CD14-positive monocyte (primary cell): ENCODE measurements at regions not wholly inside any gene's neighbourhood (a gene's known extent, or its start where the extent isn't known, plus 50 kb on each side); places are given as distances from the start of the nearest gene placed in this dataset.

ENCODE experiments used
- DNase-seq, 3 donors: peaks; one replicate each; pipeline ENCODE4 v3.0.0-alpha.2; 2011 to 2022
- H2AFZ ChIP-seq: 2 replicates; pipeline ENCODE4 v1.6.0; 2012; ENCODE audit warnings: mild to moderate bottlenecking, low read depth, low read length, inconsistent platforms; ENCODE audit not compliant: insufficient read depth, poor library complexity, severe bottlenecking
- H3K27ac ChIP-seq, 2 donors: 1 replicate in 1 of 2; 2 replicates in 1 of 2; pipeline ENCODE4 v1.5.1; 2012 to 2013; ENCODE audit warnings: low read length in 2 of 2, control low read depth in 1 of 2, inconsistent platforms in 1 of 2, low read depth in 1 of 2, mild to moderate bottlenecking in 1 of 2
- H3K27me3 ChIP-seq, 2 donors: one replicate each; pipeline versions ENCODE4 v1.6.0 to v1.6.1; 2011 to 2013; ENCODE audit warnings: low read length in 2 of 2; ENCODE audit not compliant: control insufficient read depth in 2 of 2, insufficient read depth in 2 of 2
- H3K36me3 ChIP-seq, 2 donors: replicated peaks in 1 of 2; 1 replicate in 1 of 2; 2 replicates in 1 of 2; pipeline versions ENCODE4 v1.5.1 to v1.6.1; 2012 to 2013; ENCODE audit warnings: low read length in 2 of 2, control low read depth in 1 of 2, inconsistent platforms in 1 of 2, mild to moderate bottlenecking in 1 of 2; ENCODE audit not compliant: insufficient read depth in 2 of 2, control insufficient read depth in 1 of 2
- H3K4me1 ChIP-seq, 2 donors: 1 replicate in 1 of 2; 2 replicates in 1 of 2; pipeline versions ENCODE4 v1.5.1 to v1.6.1; 2012 to 2013; ENCODE audit warnings: low read length in 2 of 2, control low read depth in 1 of 2, inconsistent platforms in 1 of 2, mild to moderate bottlenecking in 1 of 2, moderate library complexity in 1 of 2; ENCODE audit not compliant: insufficient read depth in 2 of 2, control insufficient read depth in 1 of 2
- H3K4me2 ChIP-seq: replicated peaks from 2 replicates; pipeline ENCODE3; 2012; ENCODE audit warnings: low read length, moderate library complexity, mild to moderate bottlenecking; ENCODE audit not compliant: poor library complexity, severe bottlenecking; ENCODE audit errors: extremely low read depth
- H3K4me3 ChIP-seq, 3 experiments: fragments of 200-600 bp in 1 of 3; sonication (generic) in 1 of 3; replicated peaks in 1 of 3; 1 replicate in 2 of 3; 2 replicates in 1 of 3; pipeline ENCODE4 v1.5.1; 2011 to 2013; ENCODE audit warnings: low read length in 3 of 3, mild to moderate bottlenecking in 3 of 3, control low read depth in 2 of 3, low read depth in 2 of 3, inconsistent platforms in 1 of 3, moderate library complexity in 1 of 3
- H3K79me2 ChIP-seq: 2 replicates; pipeline ENCODE4 v1.6.0; 2012; ENCODE audit warnings: mild to moderate bottlenecking, control low read depth, inconsistent platforms, low read length, moderate library complexity; ENCODE audit not compliant: insufficient read depth
- H3K9ac ChIP-seq: 2 replicates; pipeline ENCODE4 v1.6.0; 2017; ENCODE audit warnings: low read length, mild to moderate bottlenecking; ENCODE audit not compliant: insufficient read depth, poor library complexity, severe bottlenecking
- H3K9me3 ChIP-seq, 2 donors: replicated peaks in 1 of 2; 1 replicate in 1 of 2; 2 replicates in 1 of 2; pipeline versions ENCODE4 v1.5.1 to v1.6.1; 2012 to 2013; ENCODE audit warnings: low read length in 2 of 2, control low read depth in 1 of 2; ENCODE audit not compliant: control insufficient read depth in 1 of 2, insufficient read depth in 1 of 2
- H4K20me1 ChIP-seq: 2 replicates; pipeline ENCODE4 v1.6.0; 2012; ENCODE audit warnings: mild to moderate bottlenecking, low read length, control low read depth, moderate library complexity; ENCODE audit not compliant: insufficient read depth
- H3K27ac Mint-ChIP-seq, 7 donors: one replicate each; pipeline ENCODE4 v1.8.0; 2020; ENCODE audit warnings: mild to moderate bottlenecking in 7 of 7, mixed read lengths in 7 of 7, moderate library complexity in 6 of 7, inconsistent platforms in 2 of 7
- H3K27me3 Mint-ChIP-seq, 3 donors: one replicate each; pipeline ENCODE4 v1.8.0; 2021 to 2022; ENCODE audit warnings: low read depth in 3 of 3, mild to moderate bottlenecking in 3 of 3, mixed read lengths in 3 of 3, moderate library complexity in 3 of 3, inconsistent platforms in 1 of 3
- H3K36me3 Mint-ChIP-seq, 2 donors: one replicate each; pipeline ENCODE4 v1.8.0; 2020; ENCODE audit warnings: mixed read lengths in 2 of 2, inconsistent platforms in 1 of 2, mild to moderate bottlenecking in 1 of 2
- H3K4me1 Mint-ChIP-seq: one replicate; pipeline ENCODE4 v1.8.0; 2020; ENCODE audit warnings: mild to moderate bottlenecking, mixed read lengths
- H3K4me3 Mint-ChIP-seq, 2 donors: one replicate each; pipeline ENCODE4 v1.8.0; 2020; ENCODE audit warnings: mild to moderate bottlenecking in 2 of 2, mixed read lengths in 2 of 2, moderate library complexity in 1 of 2
- H3K9me3 Mint-ChIP-seq, 7 donors: one replicate each; pipeline ENCODE4 v1.8.0; 2020 to 2022; ENCODE audit warnings: mixed read lengths in 7 of 7, mild to moderate bottlenecking in 6 of 7, moderate library complexity in 6 of 7, inconsistent platforms in 2 of 7
- CTCF ChIP-seq: fragments of 200-600 bp; IDR thresholded peaks from one replicate; pipeline ENCODE4 v1.8.0; 2022; ENCODE audit warnings: antibody characterized with exemption, mild to moderate bottlenecking
- WGBS: methylation state at CpG from one replicate; pipeline ENCODE4 v1.1.5; 2013; ENCODE audit warnings: missing lambda C conversion rate; ENCODE audit not compliant: insufficient coverage; 5-methylcytosine and 5-hydroxymethylcytosine counted together
- intact Hi-C, 2 donors: fragments of 100-400 bp; cut with micrococcal nuclease; formaldehyde crosslinking; loops; one replicate each; pipeline versions ENCODE4 v1.15.0 to v1.15.1; 2023

GRCh38 chr5:110366716-110367115, 359.8 kb downstream of the TMEM232 start:
- Histone ChIP-seq H3K4me3 (no peak overlapping the region), H4K20me1 (no peaks in the 10 kb centered on the region), H3K27me3 (no peaks in the 10 kb centered on the region), H2AFZ (no peak overlapping the region), H3K4me2 (no peak overlapping the region), H3K36me3 (no peaks in the 10 kb centered on the region), H3K9me3 (no peaks in the 10 kb centered on the region), H3K27ac (no peak overlapping the region), H3K79me2 (no peaks in the 10 kb centered on the region), H3K4me1 (no peaks in the 10 kb centered on the region), H3K9ac (no peak overlapping the region)
- Mint-ChIP-seq H3K36me3 (no peaks in the 10 kb centered on the region), H3K9me3 (peaks cover 0 to 8% (median 4%) of the 10 kb centered on the region in 7 donors), H3K27me3 (no peaks in the 10 kb centered on the region), H3K27ac (no peak overlapping the region), H3K4me1 (peaks cover 2% of the 10 kb centered on the region), H3K4me3 (no peak overlapping the region)
- 78% methylated on average over 1 of the region's 3 CpGs for WGBS
- no peak for DNase-seq
- TF ChIP-seq CTCF, result no peak
- intact Hi-C loops, result no loop called here
